HEK293 (cell line): ENCODE measurements at regions not wholly inside any gene's neighbourhood (a gene's known extent, or its start where the extent isn't known, plus 50 kb on each side); places are given as distances from the start of the nearest gene placed in this dataset.

ENCODE experiments used
- CTCF ChIA-PET: fragments of 350-600 bp; formaldehyde crosslinking; extraction: SDS; loops from one replicate; lab custom pipeline; 2021; ENCODE audit warnings: antibody characterized with exemption; lab: Yijun Ruan, JAX
- POLR2A ChIA-PET: fragments of 300-600 bp; formaldehyde crosslinking; extraction: SDS; loops from one replicate; lab custom pipeline; 2020; ENCODE audit warnings: antibody characterized with exemption, inconsistent platforms; lab: Yijun Ruan, JAX
- H3K27ac ChIP-seq: fragments of 200-500 bp; sonication (Bioruptor generic); 2 replicates; pipeline ENCODE4 v1.5.1; 2014; ENCODE audit warnings: low read depth, low read length, control low read depth, inconsistent platforms; ENCODE audit errors: extremely low read depth
- H3K36me3 ChIP-seq, 2 experiments: fragments of 200-500 bp in 1 of 2; sonication (Bioruptor generic) in 1 of 2; 1 replicate in 1 of 2; 2 replicates in 1 of 2; pipeline ENCODE4 v1.5.1; 2014 to 2017; ENCODE audit warnings: inconsistent platforms in 2 of 2, low read length in 2 of 2; ENCODE audit not compliant: control insufficient read depth in 2 of 2, insufficient read depth in 1 of 2
- H3K4me1 ChIP-seq: fragments of 200-500 bp; sonication (Bioruptor generic); 2 replicates; pipeline ENCODE4 v1.5.1; 2014; ENCODE audit warnings: mild to moderate bottlenecking, low read length, inconsistent platforms; ENCODE audit not compliant: control insufficient read depth, insufficient read depth
- H3K4me3 ChIP-seq: 2 replicates; pipeline ENCODE4 v1.5.1; 2011; ENCODE audit warnings: low read depth, mild to moderate bottlenecking, control low read depth, low read length, moderate library complexity
- H3K9me3 ChIP-seq: fragments of 200-500 bp; sonication (Bioruptor generic); 2 replicates; pipeline ENCODE4 v1.5.1; 2014; ENCODE audit warnings: low read depth, low read length, inconsistent platforms; ENCODE audit not compliant: control insufficient read depth, insufficient read depth
- FEZF1 ChIP-seq: fragments of 450-650 bp; formaldehyde crosslinking; IDR thresholded peaks from 2 replicates; pipeline ENCODE4 v1.5.1; 2016; ENCODE audit warnings: missing biosample characterization, missing genetic modification characterization
- HOXA7 ChIP-seq: sonication (generic); formaldehyde crosslinking; IDR thresholded peaks from 2 replicates; pipeline ENCODE4 v1.8.1; 2022; ENCODE audit warnings: missing genetic modification reagents, borderline replicate concordance
- MEIS1 ChIP-seq: sonication (generic); formaldehyde crosslinking; IDR thresholded peaks from 2 replicates; pipeline ENCODE4 v1.8.1; 2022; ENCODE audit warnings: missing genetic modification reagents, mild to moderate bottlenecking, borderline replicate concordance
- SETDB1 ChIP-seq: IDR thresholded peaks from one replicate; pipeline ENCODE4 v1.6.1; 2017; ENCODE audit warnings: mild to moderate bottlenecking, low read length, moderate library complexity, mixed read lengths; ENCODE audit not compliant: insufficient read length
- ZFP41 ChIP-seq: fragments of 450-650 bp; formaldehyde crosslinking; IDR thresholded peaks from 2 replicates; pipeline ENCODE4 v1.5.1; 2016; ENCODE audit warnings: missing biosample characterization, missing genetic modification characterization, borderline replicate concordance
- ZNF214 ChIP-seq: fragments of 450-650 bp; formaldehyde crosslinking; IDR thresholded peaks from 2 replicates; pipeline ENCODE4 v1.5.1; 2017; ENCODE audit warnings: missing biosample characterization, mild to moderate bottlenecking, missing genetic modification characterization, borderline replicate concordance
- ZNF239 ChIP-seq: fragments of 450-650 bp; formaldehyde crosslinking; IDR thresholded peaks from 2 replicates; pipeline ENCODE4 v1.5.1; 2016; ENCODE audit warnings: missing biosample characterization, missing genetic modification characterization
- ZNF341 ChIP-seq: fragments of 450-650 bp; formaldehyde crosslinking; IDR thresholded peaks from 2 replicates; pipeline ENCODE4; 2016; ENCODE audit warnings: low read depth, missing biosample characterization, missing genetic modification characterization
- ZNF530 ChIP-seq: fragments of 450-650 bp; formaldehyde crosslinking; IDR thresholded peaks from 2 replicates; pipeline ENCODE4 v1.5.1; 2016; ENCODE audit warnings: low read depth, missing biosample characterization, missing genetic modification characterization
- ZNF561 ChIP-seq: fragments of 450-650 bp; IDR thresholded peaks from 2 replicates; pipeline ENCODE4 v1.5.1; 2018; ENCODE audit warnings: missing biosample characterization, missing genetic modification characterization, borderline replicate concordance
- ZNF571 ChIP-seq: fragments of 450-650 bp; formaldehyde crosslinking; IDR thresholded peaks from 2 replicates; pipeline ENCODE4 v1.5.0; 2017; ENCODE audit warnings: missing biosample characterization, missing genetic modification characterization
- ZNF610 ChIP-seq: fragments of 450-650 bp; formaldehyde crosslinking; IDR thresholded peaks from 2 replicates; pipeline ENCODE4 v1.5.1; 2016; ENCODE audit warnings: missing biosample characterization, missing genetic modification characterization, borderline replicate concordance
- ZNF677 ChIP-seq: fragments of 450-650 bp; IDR thresholded peaks from 2 replicates; pipeline ENCODE4 v1.5.0; 2018; ENCODE audit warnings: missing biosample characterization, mild to moderate bottlenecking, missing genetic modification characterization, moderate library complexity
- TF ChIP-seq, protein P1 (sequence below): fragments of 450-650 bp; formaldehyde crosslinking; conservative IDR thresholded peaks from 2 replicates; pipeline ENCODE4 v1.5.1; 2016; ENCODE audit warnings: low read depth, missing biosample characterization, missing genetic modification characterization
- TF ChIP-seq, protein P2 (sequence below): fragments of 450-650 bp; formaldehyde crosslinking; IDR thresholded peaks from 2 replicates; pipeline ENCODE4 v1.5.1; 2016; ENCODE audit warnings: missing biosample characterization, missing genetic modification characterization
- TF ChIP-seq, protein P3 (sequence below): fragments of 450-650 bp; formaldehyde crosslinking; IDR thresholded peaks from 2 replicates; pipeline ENCODE4 v1.5.1; 2016; ENCODE audit warnings: missing biosample characterization, missing genetic modification characterization
- TF ChIP-seq, protein P4 (sequence below): fragments of 450-650 bp; formaldehyde crosslinking; IDR thresholded peaks from 2 replicates; pipeline ENCODE4 v1.5.1; 2016; ENCODE audit warnings: missing biosample characterization, missing genetic modification characterization
- TF ChIP-seq, protein P5 (sequence below): fragments of 450-650 bp; formaldehyde crosslinking; IDR thresholded peaks from 2 replicates; pipeline ENCODE4 v1.5.1; 2016; ENCODE audit warnings: missing biosample characterization, missing genetic modification characterization
- TF ChIP-seq, protein P6 (sequence below): fragments of 450-650 bp; formaldehyde crosslinking; IDR thresholded peaks from 2 replicates; pipeline ENCODE4 v1.5.1; 2017; ENCODE audit warnings: missing biosample characterization, missing genetic modification characterization

DNA sequence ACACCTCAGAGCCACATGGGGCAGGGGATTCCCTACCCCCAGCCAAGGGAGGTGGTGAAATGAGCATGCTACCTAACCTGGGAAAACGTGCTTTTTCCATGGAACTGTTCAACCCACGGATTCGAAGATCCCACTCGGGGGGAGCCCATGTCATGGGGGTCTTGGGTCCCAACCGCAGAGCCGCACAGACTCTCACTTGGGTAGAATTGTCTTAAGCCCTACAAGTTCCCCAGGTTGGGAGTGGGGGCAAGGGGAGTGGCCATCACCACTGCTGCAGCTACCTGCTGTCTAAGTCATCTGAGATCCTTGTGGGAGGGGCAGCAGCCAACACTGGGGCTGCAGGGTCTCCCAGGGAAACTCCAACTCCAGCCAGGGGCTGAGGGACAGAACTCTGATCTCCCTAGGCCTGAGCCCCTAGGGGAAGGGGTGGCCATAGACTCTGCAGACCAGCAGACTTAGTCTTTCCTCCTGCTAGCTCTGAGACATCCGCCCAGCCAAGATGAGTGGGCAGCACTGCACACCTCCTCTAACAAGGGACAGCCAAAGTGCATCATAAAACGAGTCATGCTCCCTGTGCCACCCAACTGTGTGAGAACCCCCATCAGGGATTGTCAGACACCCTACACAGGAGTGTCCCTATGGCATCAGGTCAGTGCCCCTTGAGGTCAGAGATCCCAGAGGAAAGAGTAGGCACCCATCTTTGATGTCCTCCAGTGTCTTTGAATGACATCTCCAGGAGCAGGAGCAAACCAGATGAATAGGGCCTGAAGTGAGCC is 610.4 kb upstream of the SLITRK6 start:
- CTCF ChIA-PET = no interaction called here
- no peaks in the 10 kb centered on the region for H3K36me3 ChIP-seq
- TF ChIP-seq, protein P1, sequence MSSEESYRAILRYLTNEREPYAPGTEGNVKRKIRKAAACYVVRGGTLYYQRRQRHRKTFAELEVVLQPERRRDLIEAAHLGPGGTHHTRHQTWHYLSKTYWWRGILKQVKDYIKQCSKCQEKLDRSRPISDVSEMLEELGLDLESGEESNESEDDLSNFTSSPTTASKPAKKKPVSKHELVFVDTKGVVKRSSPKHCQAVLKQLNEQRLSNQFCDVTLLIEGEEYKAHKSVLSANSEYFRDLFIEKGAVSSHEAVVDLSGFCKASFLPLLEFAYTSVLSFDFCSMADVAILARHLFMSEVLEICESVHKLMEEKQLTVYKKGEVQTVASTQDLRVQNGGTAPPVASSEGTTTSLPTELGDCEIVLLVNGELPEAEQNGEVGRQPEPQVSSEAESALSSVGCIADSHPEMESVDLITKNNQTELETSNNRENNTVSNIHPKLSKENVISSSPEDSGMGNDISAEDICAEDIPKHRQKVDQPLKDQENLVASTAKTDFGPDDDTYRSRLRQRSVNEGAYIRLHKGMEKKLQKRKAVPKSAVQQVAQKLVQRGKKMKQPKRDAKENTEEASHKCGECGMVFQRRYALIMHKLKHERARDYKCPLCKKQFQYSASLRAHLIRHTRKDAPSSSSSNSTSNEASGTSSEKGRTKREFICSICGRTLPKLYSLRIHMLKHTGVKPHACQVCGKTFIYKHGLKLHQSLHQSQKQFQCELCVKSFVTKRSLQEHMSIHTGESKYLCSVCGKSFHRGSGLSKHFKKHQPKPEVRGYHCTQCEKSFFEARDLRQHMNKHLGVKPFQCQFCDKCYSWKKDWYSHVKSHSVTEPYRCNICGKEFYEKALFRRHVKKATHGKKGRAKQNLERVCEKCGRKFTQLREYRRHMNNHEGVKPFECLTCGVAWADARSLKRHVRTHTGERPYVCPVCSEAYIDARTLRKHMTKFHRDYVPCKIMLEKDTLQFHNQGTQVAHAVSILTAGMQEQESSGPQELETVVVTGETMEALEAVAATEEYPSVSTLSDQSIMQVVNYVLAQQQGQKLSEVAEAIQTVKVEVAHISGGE (tag by site-specific recombination) = no peak
- no peak for TF ChIP-seq FEZF1 (tag by site-specific recombination)
- no peak for TF ChIP-seq ZNF561 (tag by site-specific recombination)
- TF ChIP-seq ZNF610 = no peak
- no peak for TF ChIP-seq ZFP41 (tag by site-specific recombination)
- TF ChIP-seq MEIS1 = no peak
- TF ChIP-seq ZNF214 (tag by site-specific recombination) = no peak
- H3K4me1 ChIP-seq = no peaks in the 10 kb centered on the region
- no peak overlapping the region for H3K4me3 ChIP-seq
- H3K27ac ChIP-seq = no peak overlapping the region
- no peaks in the 10 kb centered on the region for H3K9me3 ChIP-seq
- POLR2A ChIA-PET = no interaction called here

DNA sequence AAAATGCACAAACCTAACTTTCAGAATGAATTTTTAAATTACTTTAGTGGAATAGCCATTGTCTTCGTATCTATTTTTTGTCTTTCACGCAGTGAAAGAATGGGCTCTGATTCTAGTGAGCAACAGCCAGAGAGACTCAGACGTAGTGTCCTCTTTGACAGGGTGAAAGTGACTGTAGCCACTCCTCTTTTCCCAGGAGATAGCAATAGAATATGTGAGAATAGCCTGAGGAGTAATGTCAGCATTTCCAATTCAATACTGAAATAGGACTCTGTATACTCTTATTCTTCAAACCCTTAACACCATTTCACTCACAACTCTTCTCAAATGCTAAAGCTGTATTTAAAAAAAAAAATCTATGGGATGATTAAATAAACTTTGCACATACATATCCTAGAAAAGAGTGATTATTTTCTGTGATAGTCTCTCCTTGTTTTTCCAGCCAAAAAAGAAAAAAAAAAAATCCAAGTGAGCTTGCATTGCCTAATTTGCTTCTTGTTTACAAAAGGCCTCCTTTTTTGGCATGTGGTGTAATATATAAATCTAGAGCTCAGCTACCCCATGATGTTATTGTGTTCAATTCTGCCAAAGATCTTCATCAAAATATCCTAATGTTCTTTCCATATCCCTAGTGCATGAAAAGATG is 626.1 kb upstream of the SLITRK6 start:
- H3K9me3 ChIP-seq = no peaks in the 10 kb centered on the region
- ChIA-PET POLR2A (no interaction called here), CTCF (no interaction called here)
- no peaks in the 10 kb centered on the region for H3K4me1 ChIP-seq
- H3K27ac ChIP-seq = no peak overlapping the region
- H3K4me3 ChIP-seq = no peak overlapping the region
- no peaks in the 10 kb centered on the region for H3K36me3 ChIP-seq
- TF ChIP-seq, protein P2, sequence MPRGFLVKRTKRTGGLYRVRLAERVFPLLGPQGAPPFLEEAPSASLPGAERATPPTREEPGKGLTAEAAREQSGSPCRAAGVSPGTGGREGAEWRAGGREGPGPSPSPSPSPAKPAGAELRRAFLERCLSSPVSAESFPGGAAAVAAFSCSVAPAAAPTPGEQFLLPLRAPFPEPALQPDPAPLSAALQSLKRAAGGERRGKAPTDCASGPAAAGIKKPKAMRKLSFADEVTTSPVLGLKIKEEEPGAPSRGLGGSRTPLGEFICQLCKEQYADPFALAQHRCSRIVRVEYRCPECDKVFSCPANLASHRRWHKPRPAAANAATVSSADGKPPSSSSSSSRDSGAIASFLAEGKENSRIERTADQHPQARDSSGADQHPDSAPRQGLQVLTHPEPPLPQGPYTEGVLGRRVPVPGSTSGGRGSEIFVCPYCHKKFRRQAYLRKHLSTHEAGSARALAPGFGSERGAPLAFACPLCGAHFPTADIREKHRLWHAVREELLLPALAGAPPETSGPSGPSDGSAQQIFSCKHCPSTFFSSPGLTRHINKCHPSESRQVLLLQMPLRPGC (tag by site-specific recombination) = no peak
- TF ChIP-seq, protein P3, sequence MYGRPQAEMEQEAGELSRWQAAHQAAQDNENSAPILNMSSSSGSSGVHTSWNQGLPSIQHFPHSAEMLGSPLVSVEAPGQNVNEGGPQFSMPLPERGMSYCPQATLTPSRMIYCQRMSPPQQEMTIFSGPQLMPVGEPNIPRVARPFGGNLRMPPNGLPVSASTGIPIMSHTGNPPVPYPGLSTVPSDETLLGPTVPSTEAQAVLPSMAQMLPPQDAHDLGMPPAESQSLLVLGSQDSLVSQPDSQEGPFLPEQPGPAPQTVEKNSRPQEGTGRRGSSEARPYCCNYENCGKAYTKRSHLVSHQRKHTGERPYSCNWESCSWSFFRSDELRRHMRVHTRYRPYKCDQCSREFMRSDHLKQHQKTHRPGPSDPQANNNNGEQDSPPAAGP (tag by site-specific recombination) = no peak
- TF ChIP-seq SETDB1 (no peak), ZNF341 (no peak), ZNF571 (tag by site-specific recombination) (no peak), ZNF530 (tag by site-specific recombination) (no peak), ZNF239 (no peak), ZNF677 (no peak), HOXA7 (CRISPR knock-in tag) (no peak)
- TF ChIP-seq, protein P4, sequence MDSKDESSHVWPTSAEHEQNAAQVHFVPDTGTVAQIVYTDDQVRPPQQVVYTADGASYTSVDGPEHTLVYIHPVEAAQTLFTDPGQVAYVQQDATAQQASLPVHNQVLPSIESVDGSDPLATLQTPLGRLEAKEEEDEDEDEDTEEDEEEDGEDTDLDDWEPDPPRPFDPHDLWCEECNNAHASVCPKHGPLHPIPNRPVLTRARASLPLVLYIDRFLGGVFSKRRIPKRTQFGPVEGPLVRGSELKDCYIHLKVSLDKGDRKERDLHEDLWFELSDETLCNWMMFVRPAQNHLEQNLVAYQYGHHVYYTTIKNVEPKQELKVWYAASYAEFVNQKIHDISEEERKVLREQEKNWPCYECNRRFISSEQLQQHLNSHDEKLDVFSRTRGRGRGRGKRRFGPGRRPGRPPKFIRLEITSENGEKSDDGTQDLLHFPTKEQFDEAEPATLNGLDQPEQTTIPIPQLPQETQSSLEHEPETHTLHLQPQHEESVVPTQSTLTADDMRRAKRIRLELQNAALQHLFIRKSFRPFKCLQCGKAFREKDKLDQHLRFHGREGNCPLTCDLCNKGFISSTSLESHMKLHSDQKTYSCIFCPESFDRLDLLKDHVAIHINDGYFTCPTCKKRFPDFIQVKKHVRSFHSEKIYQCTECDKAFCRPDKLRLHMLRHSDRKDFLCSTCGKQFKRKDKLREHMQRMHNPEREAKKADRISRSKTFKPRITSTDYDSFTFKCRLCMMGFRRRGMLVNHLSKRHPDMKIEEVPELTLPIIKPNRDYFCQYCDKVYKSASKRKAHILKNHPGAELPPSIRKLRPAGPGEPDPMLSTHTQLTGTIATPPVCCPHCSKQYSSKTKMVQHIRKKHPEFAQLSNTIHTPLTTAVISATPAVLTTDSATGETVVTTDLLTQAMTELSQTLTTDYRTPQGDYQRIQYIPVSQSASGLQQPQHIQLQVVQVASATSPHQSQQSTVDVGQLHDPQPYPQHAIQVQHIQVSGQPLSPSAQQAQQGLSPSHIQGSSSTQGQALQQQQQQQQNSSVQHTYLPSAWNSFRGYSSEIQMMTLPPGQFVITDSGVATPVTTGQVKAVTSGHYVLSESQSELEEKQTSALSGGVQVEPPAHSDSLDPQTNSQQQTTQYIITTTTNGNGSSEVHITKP (tag by site-specific recombination) = no peak
- TF ChIP-seq, protein P5, sequence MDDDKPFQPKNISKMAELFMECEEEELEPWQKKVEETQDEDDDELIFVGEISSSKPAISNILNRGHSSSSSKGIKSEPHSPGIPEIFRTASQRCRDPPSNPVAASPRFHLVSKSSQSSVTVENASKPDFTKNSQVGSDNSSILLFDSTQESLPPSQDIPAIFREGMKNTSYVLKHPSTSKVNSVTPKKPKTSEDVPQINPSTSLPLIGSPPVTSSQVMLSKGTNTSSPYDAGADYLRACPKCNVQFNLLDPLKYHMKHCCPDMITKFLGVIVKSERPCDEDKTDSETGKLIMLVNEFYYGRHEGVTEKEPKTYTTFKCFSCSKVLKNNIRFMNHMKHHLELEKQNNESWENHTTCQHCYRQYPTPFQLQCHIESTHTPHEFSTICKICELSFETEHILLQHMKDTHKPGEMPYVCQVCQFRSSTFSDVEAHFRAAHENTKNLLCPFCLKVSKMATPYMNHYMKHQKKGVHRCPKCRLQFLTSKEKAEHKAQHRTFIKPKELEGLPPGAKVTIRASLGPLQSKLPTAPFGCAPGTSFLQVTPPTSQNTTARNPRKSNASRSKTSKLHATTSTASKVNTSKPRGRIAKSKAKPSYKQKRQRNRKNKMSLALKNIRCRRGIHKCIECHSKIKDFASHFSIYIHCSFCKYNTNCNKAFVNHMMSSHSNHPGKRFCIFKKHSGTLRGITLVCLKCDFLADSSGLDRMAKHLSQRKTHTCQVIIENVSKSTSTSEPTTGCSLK = no peak
- TF ChIP-seq, protein P6, sequence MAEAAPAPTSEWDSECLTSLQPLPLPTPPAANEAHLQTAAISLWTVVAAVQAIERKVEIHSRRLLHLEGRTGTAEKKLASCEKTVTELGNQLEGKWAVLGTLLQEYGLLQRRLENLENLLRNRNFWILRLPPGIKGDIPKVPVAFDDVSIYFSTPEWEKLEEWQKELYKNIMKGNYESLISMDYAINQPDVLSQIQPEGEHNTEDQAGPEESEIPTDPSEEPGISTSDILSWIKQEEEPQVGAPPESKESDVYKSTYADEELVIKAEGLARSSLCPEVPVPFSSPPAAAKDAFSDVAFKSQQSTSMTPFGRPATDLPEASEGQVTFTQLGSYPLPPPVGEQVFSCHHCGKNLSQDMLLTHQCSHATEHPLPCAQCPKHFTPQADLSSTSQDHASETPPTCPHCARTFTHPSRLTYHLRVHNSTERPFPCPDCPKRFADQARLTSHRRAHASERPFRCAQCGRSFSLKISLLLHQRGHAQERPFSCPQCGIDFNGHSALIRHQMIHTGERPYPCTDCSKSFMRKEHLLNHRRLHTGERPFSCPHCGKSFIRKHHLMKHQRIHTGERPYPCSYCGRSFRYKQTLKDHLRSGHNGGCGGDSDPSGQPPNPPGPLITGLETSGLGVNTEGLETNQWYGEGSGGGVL (tag by site-specific recombination) = no peak
